H1 (cell line): ENCODE measurements at regions not wholly inside any gene's neighbourhood (a gene's known extent, or its start where the extent isn't known, plus 50 kb on each side); places are given as distances from the start of the nearest gene placed in this dataset.

ENCODE experiments used
- ASH2L ChIP-seq: fragments of 200-600, 300-600 bp; sonication (generic); IDR thresholded peaks from one replicate; pipeline ENCODE4 v1.7.1; 2017; ENCODE audit warnings: low read length
- CTCF ChIP-seq, 3 experiments: IDR thresholded peaks; 1 replicate in 2 of 3; 2 replicates in 1 of 3; pipeline versions ENCODE4 v1.5.1 to v1.6.1; 2011; ENCODE audit warnings: low read length in 3 of 3, mild to moderate bottlenecking in 3 of 3, inconsistent platforms in 2 of 3, low read depth in 1 of 3, moderate library complexity in 1 of 3; ENCODE audit not compliant: insufficient read depth in 1 of 3; ENCODE audit errors: control extremely low read depth in 1 of 3
- EZH2 ChIP-seq: fragments of 200-600 bp; sonication (generic); IDR thresholded peaks from 2 replicates; pipeline ENCODE4 v1.7.1; 2012; ENCODE audit warnings: low read depth, mild to moderate bottlenecking, moderate library complexity, low read length, inconsistent platforms; ENCODE audit not compliant: severe bottlenecking
- FOSL1 ChIP-seq: IDR thresholded peaks from 2 replicates; pipeline ENCODE4 v1.6.1; 2011; ENCODE audit warnings: mild to moderate bottlenecking, low read depth, low read length, moderate library complexity; ENCODE audit not compliant: insufficient read depth
- HDAC2 ChIP-seq, 2 experiments: fragments of 300-600 bp in 1 of 2; sonication (generic) in 1 of 2; IDR thresholded peaks; 2 replicates each; pipeline ENCODE4 v1.6.1; 2011 to 2012; ENCODE audit warnings: low read depth in 2 of 2, low read length in 2 of 2, mild to moderate bottlenecking in 2 of 2, moderate library complexity in 2 of 2, borderline replicate concordance in 1 of 2, inconsistent platforms in 1 of 2
- POLR2A ChIP-seq, 2 experiments: IDR thresholded peaks; 1 replicate in 1 of 2; 2 replicates in 1 of 2; pipeline ENCODE4 v1.6.1; 2011; ENCODE audit warnings: low read depth in 2 of 2, low read length in 2 of 2, mild to moderate bottlenecking in 2 of 2; ENCODE audit errors: control extremely low read depth in 1 of 2
- POLR2AphosphoS5 ChIP-seq: IDR thresholded peaks from 2 replicates; pipeline ENCODE4 v1.6.1; 2011; ENCODE audit warnings: low read depth, low read length
- RAD21 ChIP-seq, 2 experiments: IDR thresholded peaks in 1 of 2; conservative IDR thresholded peaks in 1 of 2; 2 replicates each; pipeline ENCODE4 v1.6.1; 2011; ENCODE audit warnings: low read depth in 2 of 2, low read length in 2 of 2, improper control_type of control experiment in 1 of 2, inconsistent platforms in 1 of 2, mild to moderate bottlenecking in 1 of 2, moderate library complexity in 1 of 2
- SIX5 ChIP-seq: IDR thresholded peaks from 2 replicates; pipeline ENCODE4 v1.6.1; 2011; ENCODE audit warnings: mild to moderate bottlenecking, low read depth, low read length
- TEAD4 ChIP-seq: IDR thresholded peaks from 2 replicates; pipeline ENCODE4 v1.6.1; 2012; ENCODE audit warnings: low read depth, low read length, inconsistent platforms, mixed read lengths

GRCh38 chr2:7658486-7658885 lies 741.3 kb downstream of the RNF144A start:
- TF ChIP-seq POLR2AphosphoS5 (no peak), CTCF (IDR thresholded peaks at IDR 0.05; ENCODE audit: control extremely low read depth in 1 of 3, insufficient read depth in 1 of 3, low read depth in 1 of 3, low read length in 3 of 3) (peak in 2 of 3 experiments; percentile 41 to 55; a peak in 2 of 4 replicates), HDAC2 (IDR thresholded peaks at IDR 0.05; ENCODE audit: borderline replicate concordance in 1 of 2, low read depth in 2 of 2, low read length in 2 of 2) (no peak), TEAD4 (no peak), POLR2A (IDR thresholded peaks at IDR 0.05; ENCODE audit: control extremely low read depth in 1 of 2, low read depth in 2 of 2, low read length in 2 of 2) (no peak), RAD21 (IDR thresholded peaks at IDR 0.05 in 1 of 2, conservative IDR thresholded peaks at IDR 0.05 in 1 of 2; ENCODE audit: low read depth in 2 of 2, low read length in 2 of 2) (peak; percentile 50 to 59), ASH2L (no peak), FOSL1 (no peak), EZH2 (no peak), SIX5 (no peak)
